Spinal cord (tissue), 9 donors: ENCODE measurements at regions not wholly inside any gene's neighbourhood (a gene's known extent, or its start where the extent isn't known, plus 50 kb on each side); places are given as distances from the start of the nearest gene placed in this dataset.

Experiments used
- DNase-seq, 6 donors: peaks; one replicate each; pipeline versions ENCODE4 v3.0.0 to v3.0.0-alpha.2; 2013 to 2015; ENCODE audit warnings: low spot score in 6 of 6, low read depth in 4 of 6
- H3K27ac ChIP-seq: one replicate; pipeline ENCODE4 v1.5.1; 2013; ENCODE audit warnings: low read depth, low read length, control low read depth
- H3K27me3 ChIP-seq: one replicate; pipeline ENCODE4 v1.6.1; 2013; ENCODE audit warnings: low read length; ENCODE audit not compliant: control insufficient read depth, insufficient read depth
- H3K36me3 ChIP-seq: one replicate; pipeline ENCODE4 v1.6.1; 2013; ENCODE audit warnings: low read length; ENCODE audit not compliant: control insufficient read depth, insufficient read depth
- H3K4me1 ChIP-seq: one replicate; pipeline ENCODE4 v1.6.1; 2013; ENCODE audit warnings: low read length; ENCODE audit not compliant: control insufficient read depth, insufficient read depth
- H3K4me3 ChIP-seq: one replicate; pipeline ENCODE4 v1.5.1; 2013; ENCODE audit warnings: low read depth, low read length, control low read depth
- H3K9me3 ChIP-seq: one replicate; pipeline ENCODE4 v1.6.1; 2013; ENCODE audit warnings: low read length; ENCODE audit not compliant: control insufficient read depth, insufficient read depth
- WGBS: methylation state at CpG from one replicate; pipeline ENCODE4 v1.1.5; 2013; ENCODE audit warnings: missing lambda C conversion rate; ENCODE audit not compliant: insufficient coverage; 5-methylcytosine and 5-hydroxymethylcytosine counted together
- donor health status: healthy.

GRCh38 chr16:59087641-59088040 lies 353.5 kb upstream of the GOT2 start:
- no peak overlapping the region for H3K27ac ChIP-seq
- no peaks in the 10 kb centered on the region for H3K9me3 ChIP-seq
- H3K27me3 ChIP-seq = no peaks in the 10 kb centered on the region
- no peak overlapping the region for H3K4me3 ChIP-seq
- no peaks in the 10 kb centered on the region for H3K4me1 ChIP-seq
- H3K36me3 ChIP-seq = no peaks in the 10 kb centered on the region
- WGBS = no CpG with 5 or more reads among the region's 3 CpGs
- peak in 1 of 6 donors; percentile 90 for DNase-seq

- WGBS = 85% methylated on average over 1 of the region's 1 CpG
- no peak for DNase-seq
- Histone ChIP-seq H3K4me3 (no peak overlapping the region), H3K27me3 (no peaks in the 10 kb centered on the region), H3K27ac (no peak overlapping the region), H3K4me1 (no peaks in the 10 kb centered on the region), H3K36me3 (no peaks in the 10 kb centered on the region), H3K9me3 (no peaks in the 10 kb centered on the region)
Observed at GRCh38 chr16:59067205-59067604, 333.1 kb upstream of the GOT2 start.

GRCh38 chr16:59060207-59060606 lies 326.1 kb upstream of the GOT2 start:
- Histone ChIP-seq H3K36me3 (no peaks in the 10 kb centered on the region), H3K4me1 (no peaks in the 10 kb centered on the region), H3K9me3 (no peaks in the 10 kb centered on the region), H3K4me3 (no peak overlapping the region), H3K27ac (no peak overlapping the region), H3K27me3 (no peaks in the 10 kb centered on the region)
- 86% methylated on average over 1 of the region's 1 CpG for WGBS
- no peak for DNase-seq

- H3K27me3 ChIP-seq = no peaks in the 10 kb centered on the region
- WGBS = 81% methylated on average over 2 of the region's 2 CpGs
- no peaks in the 10 kb centered on the region for H3K36me3 ChIP-seq
- H3K9me3 ChIP-seq = no peaks in the 10 kb centered on the region
- no peak overlapping the region for H3K27ac ChIP-seq
- DNase-seq = no peak
- no peak overlapping the region for H3K4me3 ChIP-seq
- no peaks in the 10 kb centered on the region for H3K4me1 ChIP-seq
Observed at GRCh38 chr16:59058250-59058649, 324.1 kb upstream of the GOT2 start.

- Histone ChIP-seq H3K9me3 (no peaks in the 10 kb centered on the region), H3K36me3 (no peaks in the 10 kb centered on the region), H3K4me1 (no peaks in the 10 kb centered on the region), H3K4me3 (no peak overlapping the region), H3K27me3 (no peaks in the 10 kb centered on the region), H3K27ac (no peak overlapping the region)
- 0% methylated on average over 1 of the region's 3 CpGs for WGBS
- no peak for DNase-seq
Observed at GRCh38 chr16:59053911-59054310, 319.8 kb upstream of the GOT2 start.

GRCh38 chr16:59052231-59052630 lies 318.1 kb upstream of the GOT2 start:
- no peak overlapping the region for H3K4me3 ChIP-seq
- WGBS = 90% methylated on average over 2 of the region's 5 CpGs
- H3K36me3 ChIP-seq = no peaks in the 10 kb centered on the region
- DNase-seq = peak in 1 of 6 donors; percentile 60
- no peaks in the 10 kb centered on the region for H3K4me1 ChIP-seq
- no peak overlapping the region for H3K27ac ChIP-seq
- no peaks in the 10 kb centered on the region for H3K27me3 ChIP-seq
- H3K9me3 ChIP-seq = no peaks in the 10 kb centered on the region

GRCh38 chr16:59048876-59049275 lies 314.8 kb upstream of the GOT2 start:
- Histone ChIP-seq H3K27me3 (no peaks in the 10 kb centered on the region), H3K9me3 (no peaks in the 10 kb centered on the region), H3K27ac (no peak overlapping the region), H3K36me3 (no peaks in the 10 kb centered on the region), H3K4me3 (no peak overlapping the region), H3K4me1 (no peaks in the 10 kb centered on the region)
- DNase-seq = peak in 1 of 6 donors; percentile 61
- no CpG with 5 or more reads among the region's 3 CpGs for WGBS

GRCh38 chr16:59047114-59047513 lies 313.0 kb upstream of the GOT2 start:
- no peaks in the 10 kb centered on the region for H3K27me3 ChIP-seq
- H3K9me3 ChIP-seq = no peaks in the 10 kb centered on the region
- H3K36me3 ChIP-seq = no peaks in the 10 kb centered on the region
- no peak overlapping the region for H3K4me3 ChIP-seq
- H3K4me1 ChIP-seq = no peaks in the 10 kb centered on the region
- DNase-seq = no peak
- no peak overlapping the region for H3K27ac ChIP-seq
- 90% methylated on average over 2 of the region's 4 CpGs for WGBS

- H3K4me3 ChIP-seq = no peak overlapping the region
- H3K27me3 ChIP-seq = no peaks in the 10 kb centered on the region
- no peaks in the 10 kb centered on the region for H3K4me1 ChIP-seq
- H3K27ac ChIP-seq = no peak overlapping the region
- 75% methylated on average over 2 of the region's 4 CpGs for WGBS
- no peaks in the 10 kb centered on the region for H3K9me3 ChIP-seq
- no peak for DNase-seq
- no peaks in the 10 kb centered on the region for H3K36me3 ChIP-seq
Observed at GRCh38 chr16:59046335-59046734, 312.2 kb upstream of the GOT2 start.

- no CpG with 5 or more reads among the region's 4 CpGs for WGBS
- no peak for DNase-seq
- no peak overlapping the region for H3K27ac ChIP-seq
- no peaks in the 10 kb centered on the region for H3K9me3 ChIP-seq
- no peaks in the 10 kb centered on the region for H3K27me3 ChIP-seq
- H3K36me3 ChIP-seq = no peaks in the 10 kb centered on the region
- no peaks in the 10 kb centered on the region for H3K4me1 ChIP-seq
- no peak overlapping the region for H3K4me3 ChIP-seq
Observed at GRCh38 chr16:59045501-59045900, 311.4 kb upstream of the GOT2 start.
